Activated CD4-positive, alpha-beta memory T cell treated with anti-CD3 and anti-CD28 coated beads, Interleukin-2, amount 10 ng/mL, durations not matched to agents 7 days and 5 days (primary cell): ENCODE measurements at regions not wholly inside any gene's neighbourhood (a gene's known extent, or its start where the extent isn't known, plus 50 kb on each side); places are given as distances from the start of the nearest gene placed in this dataset.

Experiments used
- CTCF ChIA-PET: fragments of 350-600 bp; sonication (Branson Sonifier 250); formaldehyde crosslinking; loops from one replicate; lab custom pipeline; 2021; ENCODE audit warnings: antibody characterized with exemption, inconsistent platforms; lab: Charles Lee
- POLR2A ChIA-PET: fragments of 350-600 bp; sonication (Branson Sonifier 250); formaldehyde crosslinking; loops from one replicate; lab custom pipeline; 2021; ENCODE audit warnings: antibody characterized with exemption; lab: Charles Lee
- DNase-seq: peaks from one replicate; pipeline ENCODE4 v3.0.0-alpha.2; 2020
- H3K27ac Mint-ChIP-seq: one replicate; pipeline ENCODE4 v1.8.0; 2021; ENCODE audit warnings: mild to moderate bottlenecking, mixed read lengths
- H3K27me3 Mint-ChIP-seq: one replicate; pipeline ENCODE4 v1.8.0; 2021; ENCODE audit warnings: mixed read lengths
- H3K36me3 Mint-ChIP-seq: one replicate; pipeline ENCODE4 v1.8.0; 2021; ENCODE audit warnings: low read depth, mixed read lengths
- H3K4me1 Mint-ChIP-seq: one replicate; pipeline ENCODE4 v1.8.0; 2021; ENCODE audit warnings: mixed read lengths
- H3K4me3 Mint-ChIP-seq: one replicate; pipeline ENCODE4 v1.8.0; 2021; ENCODE audit warnings: mild to moderate bottlenecking, mixed read lengths
- H3K9me3 Mint-ChIP-seq: one replicate; pipeline ENCODE4 v1.8.0; 2021; ENCODE audit warnings: mixed read lengths

GRCh38 chrX:118167361-118167760 is 50.8 kb upstream of the KLHL13 start:
- Mint-ChIP-seq H3K4me1 (no peaks in the 10 kb centered on the region), H3K36me3 (no peaks in the 10 kb centered on the region), H3K4me3 (no peak overlapping the region), H3K27me3 (no peaks in the 10 kb centered on the region), H3K9me3 (no peaks in the 10 kb centered on the region), H3K27ac (no peak overlapping the region)
- no peak for DNase-seq
- ChIA-PET CTCF (no interaction called here), POLR2A (no interaction called here)

- POLR2A ChIA-PET: no interaction called here
- Mint-ChIP-seq H3K4me3 (no peak overlapping the region), H3K9me3 (no peaks in the 10 kb centered on the region), H3K27ac (no peak overlapping the region), H3K36me3 (no peaks in the 10 kb centered on the region), H3K27me3 (no peaks in the 10 kb centered on the region), H3K4me1 (no peaks in the 10 kb centered on the region)
- CTCF ChIA-PET: no interaction called here
- no peak for DNase-seq
Observed at GRCh38 chrX:118171356-118171755, 54.7 kb upstream of the KLHL13 start.

DNA sequence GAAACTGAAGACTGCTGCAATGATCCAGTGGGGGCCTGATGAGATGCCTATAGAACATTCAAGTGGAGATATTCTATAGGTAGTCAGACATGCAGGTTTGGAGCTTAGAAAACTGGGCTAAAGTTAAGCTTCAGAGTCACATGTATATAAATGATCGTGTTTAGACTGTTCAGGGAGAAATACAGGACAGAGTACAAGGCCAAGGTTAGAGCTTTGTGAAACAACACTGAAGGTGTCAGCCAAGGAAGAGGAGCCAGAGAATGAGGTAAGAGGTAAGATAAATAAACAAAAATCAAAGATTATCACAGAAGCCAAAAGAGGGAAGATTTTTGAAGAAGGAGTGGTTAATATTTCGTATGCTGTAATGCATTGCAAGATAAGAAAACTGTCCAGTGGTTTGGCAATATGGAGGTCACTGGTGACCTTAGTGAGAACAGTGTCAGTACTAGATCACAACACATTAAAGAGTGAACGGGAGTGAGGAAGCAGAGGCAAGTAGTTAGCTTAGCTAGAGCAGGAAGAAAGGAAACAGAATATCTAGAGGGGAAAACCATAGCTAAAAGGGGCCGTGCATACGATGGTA is 58.0 kb upstream of the KLHL13 start:
- ChIA-PET CTCF (no interaction called here), POLR2A (no interaction called here)
- Mint-ChIP-seq H3K4me3 (no peak overlapping the region), H3K27me3 (no peaks in the 10 kb centered on the region), H3K36me3 (no peaks in the 10 kb centered on the region), H3K27ac (no peak overlapping the region), H3K4me1 (no peaks in the 10 kb centered on the region), H3K9me3 (no peaks in the 10 kb centered on the region)
- no peak for DNase-seq

DNA sequence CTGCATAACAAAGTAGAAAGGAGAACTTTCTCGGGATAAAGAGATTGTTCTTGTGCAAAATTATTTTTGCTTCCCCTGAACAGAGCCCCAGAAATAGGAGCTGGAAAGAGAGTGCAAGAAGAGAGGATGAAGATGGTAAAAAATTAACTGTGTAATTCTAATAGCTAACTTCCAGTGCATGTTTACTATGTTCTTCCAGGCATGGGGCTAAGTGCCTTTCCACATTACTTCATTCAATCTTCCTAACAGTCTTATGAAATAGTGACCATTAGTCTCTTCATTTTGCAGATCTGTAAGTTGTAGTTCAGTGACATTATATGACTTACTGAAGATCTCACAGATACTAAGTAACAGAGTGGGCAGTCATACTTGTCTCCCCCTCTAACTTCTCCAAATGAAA is 61.1 kb upstream of the KLHL13 start:
- CTCF ChIA-PET: no interaction called here
- DNase-seq: no peak
- H3K27ac Mint-ChIP-seq: no peak overlapping the region
- H3K4me3 Mint-ChIP-seq: no peak overlapping the region
- no peaks in the 10 kb centered on the region for H3K9me3 Mint-ChIP-seq
- POLR2A ChIA-PET: no interaction called here
- no peaks in the 10 kb centered on the region for H3K27me3 Mint-ChIP-seq
- no peaks in the 10 kb centered on the region for H3K36me3 Mint-ChIP-seq
- no peaks in the 10 kb centered on the region for H3K4me1 Mint-ChIP-seq

GRCh38 chrX:118178450-118178849 is 61.8 kb upstream of the KLHL13 start:
- CTCF ChIA-PET: no interaction called here
- POLR2A ChIA-PET: no interaction called here
- no peak overlapping the region for H3K4me3 Mint-ChIP-seq
- no peaks in the 10 kb centered on the region for H3K27me3 Mint-ChIP-seq
- H3K4me1 Mint-ChIP-seq: no peaks in the 10 kb centered on the region
- no peaks in the 10 kb centered on the region for H3K36me3 Mint-ChIP-seq
- H3K27ac Mint-ChIP-seq: no peak overlapping the region
- DNase-seq: no peak
- H3K9me3 Mint-ChIP-seq: no peaks in the 10 kb centered on the region

DNA sequence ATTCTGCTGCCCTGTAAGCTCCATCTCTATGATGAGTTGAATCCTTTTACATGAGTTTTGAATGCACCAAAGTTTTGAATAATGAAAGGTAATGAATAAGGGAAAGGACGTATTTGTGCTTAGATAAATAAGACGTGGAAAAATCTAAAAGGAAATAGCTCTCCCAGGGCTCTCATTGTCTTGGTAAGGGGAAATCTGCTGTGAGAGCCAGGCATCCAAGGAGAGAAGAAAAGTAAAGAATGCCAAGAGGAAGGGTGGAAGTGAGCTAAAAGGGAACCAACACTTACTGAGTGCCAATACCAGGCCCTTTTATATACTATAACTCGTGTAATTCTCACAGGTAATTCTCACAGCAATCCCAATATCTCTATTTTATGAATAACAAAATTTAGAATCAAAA is 62.6 kb upstream of the KLHL13 start:
- Mint-ChIP-seq H3K27me3 (no peaks in the 10 kb centered on the region), H3K36me3 (no peaks in the 10 kb centered on the region), H3K9me3 (no peaks in the 10 kb centered on the region), H3K4me1 (no peaks in the 10 kb centered on the region), H3K4me3 (no peak overlapping the region), H3K27ac (no peak overlapping the region)
- CTCF ChIA-PET: no interaction called here
- POLR2A ChIA-PET: no interaction called here
- no peak for DNase-seq

DNA sequence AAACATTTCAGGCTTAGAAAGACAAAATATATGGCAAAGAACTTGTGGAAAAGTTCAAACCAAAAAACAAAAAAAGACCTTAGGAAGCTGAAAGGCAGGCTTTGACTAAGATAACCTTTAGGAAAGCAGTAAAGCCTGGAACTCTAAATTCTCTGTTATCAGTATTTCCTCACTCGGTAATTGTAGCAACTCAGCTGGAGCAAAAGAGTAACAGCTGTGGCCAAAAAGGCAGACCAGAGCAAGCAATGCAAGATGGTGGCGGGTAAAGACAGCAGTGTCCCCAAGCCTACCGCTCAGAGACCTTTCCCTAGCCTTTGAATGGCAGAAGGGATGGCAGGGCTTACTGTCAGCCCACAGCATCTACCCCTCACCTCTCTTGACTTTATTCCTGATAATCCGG is 63.1 kb upstream of the KLHL13 start:
- Mint-ChIP-seq H3K36me3 (no peaks in the 10 kb centered on the region), H3K4me1 (no peaks in the 10 kb centered on the region), H3K4me3 (no peak overlapping the region), H3K27me3 (no peaks in the 10 kb centered on the region), H3K9me3 (no peaks in the 10 kb centered on the region), H3K27ac (no peak overlapping the region)
- CTCF ChIA-PET: no interaction called here
- no peak for DNase-seq
- POLR2A ChIA-PET: no interaction called here

DNA sequence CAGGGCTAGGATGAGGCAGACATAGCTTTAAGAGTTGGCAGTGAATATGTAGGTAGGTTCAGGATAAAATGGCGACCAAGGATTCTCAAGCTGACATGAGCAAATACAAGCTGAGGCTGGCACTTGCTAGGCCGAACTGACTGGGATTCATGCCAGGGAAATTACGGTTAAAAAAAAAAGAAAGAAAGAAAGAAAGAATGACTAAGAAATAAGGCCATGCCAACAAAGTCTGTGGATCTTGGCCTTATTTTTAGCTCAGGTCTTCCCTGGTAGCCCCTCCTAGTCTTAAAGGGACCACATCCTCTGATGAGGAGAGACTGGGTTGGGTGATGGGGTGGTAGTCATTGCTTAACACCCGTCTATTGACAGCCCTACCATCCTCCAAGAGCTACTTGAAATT is 64.4 kb upstream of the KLHL13 start:
- Mint-ChIP-seq H3K27me3 (no peaks in the 10 kb centered on the region), H3K36me3 (no peaks in the 10 kb centered on the region), H3K27ac (no peak overlapping the region), H3K4me3 (no peak overlapping the region), H3K9me3 (no peaks in the 10 kb centered on the region), H3K4me1 (no peaks in the 10 kb centered on the region)
- no peak for DNase-seq
- ChIA-PET POLR2A (no interaction called here), CTCF (no interaction called here)

- ChIA-PET POLR2A (no interaction called here), CTCF (no interaction called here)
- Mint-ChIP-seq H3K9me3 (no peaks in the 10 kb centered on the region), H3K27me3 (no peaks in the 10 kb centered on the region), H3K4me3 (no peak overlapping the region), H3K4me1 (no peaks in the 10 kb centered on the region), H3K27ac (no peak overlapping the region), H3K36me3 (no peaks in the 10 kb centered on the region)
- DNase-seq: no peak
Observed at GRCh38 chrX:118182025-118182424, 65.4 kb upstream of the KLHL13 start.

DNA sequence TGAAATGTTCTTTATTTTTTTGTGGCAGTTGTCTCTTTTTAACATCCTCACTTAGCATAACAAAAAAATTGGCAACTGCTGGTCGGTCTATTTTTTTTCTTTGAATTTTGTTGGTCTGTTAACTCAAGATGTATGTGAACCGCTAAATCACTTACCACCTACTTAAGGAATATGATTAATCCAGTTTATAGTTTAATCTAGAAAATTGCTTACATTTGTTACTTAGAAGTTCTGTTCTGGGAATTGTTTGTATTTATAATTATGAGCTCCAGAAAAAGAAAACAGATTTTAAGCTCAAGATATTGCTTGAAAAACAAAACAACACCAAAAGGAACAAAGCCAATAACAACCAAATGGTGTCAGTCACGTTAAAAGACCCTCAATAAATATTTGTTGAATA is 66.1 kb upstream of the KLHL13 start:
- no peaks in the 10 kb centered on the region for H3K36me3 Mint-ChIP-seq
- no peaks in the 10 kb centered on the region for H3K4me1 Mint-ChIP-seq
- H3K9me3 Mint-ChIP-seq: no peaks in the 10 kb centered on the region
- DNase-seq: no peak
- no peak overlapping the region for H3K4me3 Mint-ChIP-seq
- ChIA-PET CTCF (no interaction called here), POLR2A (no interaction called here)
- no peak overlapping the region for H3K27ac Mint-ChIP-seq
- no peaks in the 10 kb centered on the region for H3K27me3 Mint-ChIP-seq

GRCh38 chrX:118183606-118184005 is 67.0 kb upstream of the KLHL13 start:
- ChIA-PET POLR2A (no interaction called here), CTCF (no interaction called here)
- no peaks in the 10 kb centered on the region for H3K36me3 Mint-ChIP-seq
- H3K27me3 Mint-ChIP-seq: no peaks in the 10 kb centered on the region
- no peaks in the 10 kb centered on the region for H3K9me3 Mint-ChIP-seq
- no peak overlapping the region for H3K4me3 Mint-ChIP-seq
- no peak for DNase-seq
- no peak overlapping the region for H3K27ac Mint-ChIP-seq
- H3K4me1 Mint-ChIP-seq: no peaks in the 10 kb centered on the region

- Mint-ChIP-seq H3K4me1 (no peaks in the 10 kb centered on the region), H3K4me3 (no peak overlapping the region), H3K36me3 (no peaks in the 10 kb centered on the region), H3K27ac (no peak overlapping the region), H3K9me3 (no peaks in the 10 kb centered on the region), H3K27me3 (no peaks in the 10 kb centered on the region)
- ChIA-PET CTCF (no interaction called here), POLR2A (no interaction called here)
- no peak for DNase-seq
Observed at GRCh38 chrX:118187100-118187499, 70.5 kb upstream of the KLHL13 start.

DNA sequence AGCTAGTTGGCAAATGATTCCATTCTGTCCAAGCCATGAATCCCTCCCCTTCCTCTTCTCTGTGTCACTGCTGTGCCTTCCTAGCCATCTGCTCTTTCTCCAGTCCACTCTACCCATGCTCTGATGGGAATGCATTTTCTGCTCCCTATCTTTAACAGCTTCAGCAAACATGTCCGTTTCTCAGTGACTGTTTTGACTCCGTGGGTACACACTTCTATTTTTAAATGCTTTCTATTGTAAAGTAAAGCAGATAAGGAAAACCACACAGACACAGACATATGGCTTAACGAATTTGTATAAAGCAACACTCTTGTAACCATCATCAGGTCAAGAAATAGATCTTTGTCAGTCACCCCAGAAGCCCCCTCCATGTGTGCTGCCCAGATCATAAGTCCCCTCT is 72.4 kb upstream of the KLHL13 start:
- Mint-ChIP-seq H3K27me3 (no peaks in the 10 kb centered on the region), H3K4me3 (no peak overlapping the region), H3K4me1 (no peaks in the 10 kb centered on the region), H3K36me3 (no peaks in the 10 kb centered on the region), H3K9me3 (no peaks in the 10 kb centered on the region), H3K27ac (no peak overlapping the region)
- POLR2A ChIA-PET: no interaction called here
- DNase-seq: no peak
- CTCF ChIA-PET: no interaction called here

DNA sequence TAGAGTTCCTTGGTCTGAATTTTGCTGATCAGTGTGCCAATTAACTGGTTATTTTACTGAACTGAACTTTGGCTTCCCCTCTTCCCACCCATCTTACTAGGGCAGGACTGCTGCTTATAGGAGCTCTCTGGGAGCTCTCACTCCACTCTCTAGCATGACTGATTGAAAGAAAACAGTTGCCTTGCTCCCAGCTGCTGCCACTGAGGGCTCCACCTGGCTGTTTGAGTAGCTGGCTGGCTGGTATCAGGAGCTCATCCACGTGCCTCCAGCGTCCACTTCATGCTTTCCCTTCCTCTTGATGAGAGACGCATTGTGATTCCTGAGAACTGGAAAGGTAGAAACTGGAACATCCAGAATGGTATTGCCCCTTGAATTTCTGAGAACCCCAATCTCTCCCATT is 73.0 kb upstream of the KLHL13 start:
- ChIA-PET POLR2A (no interaction called here), CTCF (no interaction called here)
- H3K4me3 Mint-ChIP-seq: no peak overlapping the region

GRCh38 chrX:118197730-118198129 is 81.1 kb upstream of the KLHL13 start:
- Mint-ChIP-seq H3K27me3 (no peaks in the 10 kb centered on the region), H3K9me3 (no peaks in the 10 kb centered on the region), H3K36me3 (no peaks in the 10 kb centered on the region), H3K27ac (no peak overlapping the region), H3K4me1 (no peaks in the 10 kb centered on the region), H3K4me3 (no peak overlapping the region)
- DNase-seq: no peak
- POLR2A ChIA-PET: no interaction called here
- CTCF ChIA-PET: no interaction called here

More for the DNA sequence above, 73.0 kb upstream of the KLHL13 start:
- DNase-seq: no peak
- H3K27ac Mint-ChIP-seq: no peak overlapping the region
- no peaks in the 10 kb centered on the region for H3K27me3 Mint-ChIP-seq
- H3K9me3 Mint-ChIP-seq: no peaks in the 10 kb centered on the region
- H3K4me1 Mint-ChIP-seq: no peaks in the 10 kb centered on the region
- H3K36me3 Mint-ChIP-seq: no peaks in the 10 kb centered on the region
